NCI-H1105 (cell line): ENCODE measurements at regions not wholly inside any gene's neighbourhood (a gene's known extent, or its start where the extent isn't known, plus 50 kb on each side); places are given as distances from the start of the nearest gene placed in this dataset.
"Not testable (repeated sequence)": the region's sequence is repeated elsewhere in the genome, so short reads cannot be mapped to it uniquely, and the experiment has no call there.

Source experiments
- DNase-seq: peaks from one replicate; lab custom pipeline; 2025; lab: John Stamatoyannopoulos, UW

- no peak for DNase-seq
Observed at GRCh38 chr1:157460381-157460780, 91.9 kb downstream of the FCRL5 start.

DNA sequence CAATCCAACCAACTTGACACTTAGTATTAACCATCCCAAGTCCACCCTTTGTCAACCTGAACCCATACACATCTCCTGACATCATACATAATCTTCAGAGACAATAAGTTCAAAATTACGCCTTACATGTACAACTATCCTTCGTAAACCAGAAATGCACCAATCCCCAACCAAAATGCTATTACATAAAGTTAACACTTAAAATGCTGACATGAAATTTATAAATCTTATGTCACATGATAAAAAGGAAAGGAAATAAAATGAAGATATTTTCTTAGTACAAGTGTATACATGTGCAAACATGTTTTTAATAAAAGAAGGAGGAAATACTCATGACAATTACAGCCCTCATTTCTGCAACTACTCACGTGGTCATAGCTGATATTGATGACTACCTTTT, 95.0 kb downstream of the FCRL5 start:
- no peak for DNase-seq

GRCh38 chr1:157455318-157455717, 97.0 kb downstream of the FCRL5 start:
- no peak for DNase-seq

DNA sequence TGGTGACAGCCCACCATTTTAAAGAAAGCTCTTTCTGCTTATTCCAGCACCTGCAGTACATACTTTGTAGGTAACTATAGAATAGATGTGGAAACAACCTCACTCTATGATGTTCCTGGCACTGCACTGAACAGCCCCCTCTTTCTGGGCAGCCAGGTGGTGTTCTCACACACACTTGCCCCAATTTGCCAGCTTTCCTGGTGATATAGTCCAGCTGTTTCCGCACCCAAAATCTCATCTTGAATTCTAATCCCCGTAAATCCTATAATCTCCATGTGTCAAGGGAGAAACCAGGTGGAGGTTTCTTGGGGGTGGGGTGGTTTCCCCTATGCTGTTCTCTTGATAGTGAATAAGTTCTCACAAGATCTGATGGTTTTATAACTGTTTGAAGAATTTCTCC, 102.2 kb downstream of the FCRL5 start:
- DNase-seq: no peak

- DNase-seq: no peak
Observed at GRCh38 chr1:157448636-157449035, 103.7 kb downstream of the FCRL5 start.

DNA sequence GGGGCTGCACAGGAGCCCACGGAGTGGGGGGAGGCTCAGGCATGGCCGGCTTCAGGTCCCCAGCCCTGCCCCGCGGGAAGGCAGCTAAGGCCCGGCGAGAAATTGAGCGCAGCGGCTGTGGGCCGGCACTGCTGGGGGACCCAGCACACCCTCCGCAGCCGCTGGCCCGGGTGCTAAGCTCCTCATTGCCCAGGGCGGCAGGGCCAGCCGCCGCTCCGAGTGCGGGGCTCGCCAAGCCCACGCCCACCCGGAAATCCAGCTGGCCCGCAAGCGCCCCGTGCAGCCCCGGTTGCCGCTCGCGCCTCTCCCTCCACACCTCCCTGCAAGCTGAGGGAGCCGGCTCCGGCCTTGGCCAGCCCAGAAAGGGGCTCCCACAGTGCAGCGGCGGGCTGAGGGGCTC, 106.0 kb downstream of the FCRL5 start:
- DNase-seq: not testable (repeated sequence)

DNA sequence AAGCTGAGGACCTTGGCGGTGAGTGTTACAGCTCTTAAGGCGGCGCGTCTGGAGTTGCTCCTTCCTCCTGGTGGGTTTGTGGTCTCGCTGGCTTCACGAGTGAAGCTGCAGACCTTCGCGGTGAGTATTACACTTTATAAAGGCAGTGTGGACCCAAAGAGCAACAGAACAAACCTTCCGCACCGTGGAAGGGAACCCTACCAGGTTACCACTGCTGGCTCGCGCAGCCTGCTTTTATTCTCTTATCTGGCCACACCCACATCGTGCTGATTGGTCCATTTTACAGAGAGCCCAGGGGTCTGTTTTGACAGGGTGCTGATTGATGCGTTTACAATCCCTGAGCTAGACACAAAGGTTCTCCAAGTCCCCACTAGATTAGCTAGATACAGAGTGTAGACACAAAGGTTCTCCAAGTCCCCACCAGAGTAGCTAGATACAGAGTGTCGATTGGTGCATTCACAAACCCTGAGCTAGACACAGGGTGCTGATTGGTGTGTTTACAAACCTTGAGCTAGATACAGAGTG, 106.6 kb downstream of the FCRL5 start:
- not testable (repeated sequence) for DNase-seq

- no peak for DNase-seq
Observed at GRCh38 chr1:157442065-157442464, 110.2 kb downstream of the FCRL5 start.

DNA sequence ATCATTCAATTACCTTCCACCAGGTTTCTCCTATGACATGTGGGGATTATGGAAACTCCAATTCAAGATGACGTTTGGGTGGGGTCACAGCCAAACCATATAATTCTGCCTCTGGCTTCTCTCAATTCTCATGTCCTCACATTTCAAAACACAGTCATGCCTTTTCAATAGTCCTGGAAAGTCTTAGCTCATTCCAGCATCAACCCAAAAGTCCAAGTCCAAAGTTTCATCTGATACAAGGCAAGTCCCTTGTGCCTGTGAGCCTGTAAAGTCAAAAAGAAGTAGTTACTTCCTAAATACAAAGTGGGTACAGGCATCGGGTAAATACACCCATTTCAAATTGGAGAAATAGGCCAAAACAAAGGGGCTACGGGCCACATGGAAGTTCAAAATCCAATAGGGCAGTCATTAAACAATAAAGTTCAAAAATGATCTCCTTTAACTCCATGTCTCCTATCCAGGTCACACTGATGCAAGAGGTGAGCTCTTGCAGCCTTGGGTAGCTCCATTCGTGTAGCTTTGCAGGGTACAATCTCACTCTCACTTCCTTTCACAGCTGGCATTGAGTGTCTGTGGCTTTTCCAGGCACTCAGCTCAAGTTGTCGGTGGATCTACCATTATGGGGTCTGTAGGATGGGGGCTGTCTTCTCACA, 112.9 kb downstream of the FCRL5 start:
- DNase-seq: no peak

DNA sequence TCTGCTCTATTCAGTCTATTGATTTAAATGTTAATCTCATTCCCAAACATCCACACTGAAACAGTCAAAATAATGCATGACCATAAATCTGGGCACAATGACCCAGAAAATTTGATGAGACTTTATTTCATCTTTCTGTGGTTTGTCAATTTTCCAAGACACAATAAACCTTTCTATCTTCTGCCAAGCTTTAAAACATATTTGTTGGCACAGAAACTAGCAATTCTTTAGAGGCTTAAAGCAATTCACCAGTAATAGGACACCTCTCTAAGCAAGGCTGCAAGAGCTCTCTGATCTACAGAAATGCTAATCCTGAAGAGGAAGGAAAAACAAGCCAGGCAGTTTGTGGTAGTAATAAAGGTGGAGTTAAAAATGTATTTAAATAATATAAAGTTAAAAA, 113.7 kb downstream of the FCRL5 start:
- DNase-seq: no peak

GRCh38 chr1:157438146-157438545, 114.2 kb downstream of the FCRL5 start:
- DNase-seq: no peak

DNA sequence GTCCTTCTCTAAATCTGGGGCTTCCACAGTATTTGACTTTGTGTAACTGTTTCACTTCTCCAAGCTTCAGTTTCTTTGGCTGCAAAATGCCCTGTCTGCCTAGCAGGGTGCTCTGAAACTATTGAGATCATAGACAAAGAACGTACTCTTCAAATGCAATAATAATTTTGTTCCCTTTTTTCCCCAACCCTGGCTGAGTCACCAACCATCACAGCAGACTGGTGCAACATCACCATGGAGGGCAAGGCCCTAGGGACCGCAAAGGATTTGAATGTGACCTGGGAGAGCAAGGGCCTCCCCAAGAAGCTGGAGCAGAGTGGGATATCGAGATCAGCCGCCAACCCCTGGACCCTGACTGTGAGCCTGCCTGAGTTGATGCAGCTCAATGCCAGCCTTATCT, 115.0 kb downstream of the FCRL5 start:
- DNase-seq: no peak

- DNase-seq: no peak
Observed at GRCh38 chr1:157431751-157432150, 120.6 kb downstream of the FCRL5 start.

- DNase-seq: no peak
Observed at GRCh38 chr1:157429601-157430240, 122.6 kb downstream of the FCRL5 start.

DNA sequence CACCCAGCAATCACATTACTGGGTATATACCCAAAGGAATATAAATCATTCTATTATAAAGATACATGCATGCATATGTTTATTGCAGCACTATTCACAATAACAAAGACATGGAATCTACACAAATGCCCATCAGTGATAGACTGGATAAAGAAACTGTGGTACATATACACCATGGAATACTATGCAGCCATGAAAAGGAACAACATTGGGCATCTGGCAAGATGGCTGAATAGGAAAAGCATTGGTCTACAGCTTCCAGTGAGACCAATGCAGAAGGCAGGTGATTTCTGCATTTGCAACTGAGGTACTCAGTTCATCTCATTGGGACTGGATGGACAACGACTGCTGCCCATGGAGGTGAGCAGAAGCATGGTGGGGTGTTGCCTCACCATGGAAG, 128.6 kb downstream of the FCRL5 start:
- DNase-seq: not testable (repeated sequence)

DNA sequence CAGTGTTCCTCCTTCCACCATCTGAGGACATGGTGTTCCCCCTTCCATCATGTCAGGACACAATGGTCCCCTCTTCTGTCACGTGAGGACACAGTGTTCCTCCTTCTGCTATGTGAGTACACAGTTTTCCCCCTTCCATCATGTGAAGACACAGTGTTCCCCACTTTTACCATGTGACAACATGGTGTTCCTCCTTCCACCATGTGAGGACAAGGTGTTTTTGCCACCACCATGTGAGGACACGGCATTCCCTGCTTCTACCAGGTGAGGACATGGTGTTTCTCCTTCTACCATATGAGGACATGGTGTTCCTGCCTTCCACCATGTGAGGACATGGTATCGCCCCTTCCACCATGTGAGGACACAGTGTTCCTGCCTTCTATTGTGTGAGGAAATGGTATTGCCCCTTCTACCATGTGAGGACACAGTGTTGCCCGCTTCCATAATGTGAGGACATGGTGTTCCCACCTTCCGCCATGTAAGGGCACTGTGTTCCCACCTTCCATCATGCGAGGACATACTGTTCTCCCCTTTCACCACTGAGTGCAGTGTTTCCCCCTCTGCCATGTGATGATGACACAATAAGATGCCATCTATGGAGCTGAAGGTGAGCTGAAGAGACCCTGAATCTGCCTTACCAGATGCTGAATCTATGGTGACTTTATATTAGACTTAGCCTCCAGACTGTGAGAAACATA, 132.3 kb downstream of the FCRL5 start:
- no peak for DNase-seq

DNA sequence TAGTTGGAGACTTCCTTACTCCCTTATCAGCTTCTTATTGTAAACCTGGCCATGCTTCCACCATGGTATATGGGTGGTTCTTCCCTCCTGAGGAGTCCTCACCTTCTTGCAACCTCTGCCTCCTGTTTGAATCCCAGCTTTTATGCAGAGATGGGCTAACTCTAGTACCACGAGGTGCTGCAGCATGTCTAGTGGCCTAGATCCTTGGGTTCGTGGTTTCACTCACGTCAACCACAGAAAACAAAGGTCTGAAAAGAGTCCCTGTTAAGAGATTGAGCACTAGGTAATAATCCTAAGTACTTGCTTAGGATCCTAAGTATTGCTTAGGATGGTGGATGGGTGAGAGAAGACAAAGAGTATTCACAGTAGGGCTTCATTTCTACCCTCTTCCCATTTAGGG, 133.7 kb downstream of the FCRL5 start:
- no peak for DNase-seq

DNA sequence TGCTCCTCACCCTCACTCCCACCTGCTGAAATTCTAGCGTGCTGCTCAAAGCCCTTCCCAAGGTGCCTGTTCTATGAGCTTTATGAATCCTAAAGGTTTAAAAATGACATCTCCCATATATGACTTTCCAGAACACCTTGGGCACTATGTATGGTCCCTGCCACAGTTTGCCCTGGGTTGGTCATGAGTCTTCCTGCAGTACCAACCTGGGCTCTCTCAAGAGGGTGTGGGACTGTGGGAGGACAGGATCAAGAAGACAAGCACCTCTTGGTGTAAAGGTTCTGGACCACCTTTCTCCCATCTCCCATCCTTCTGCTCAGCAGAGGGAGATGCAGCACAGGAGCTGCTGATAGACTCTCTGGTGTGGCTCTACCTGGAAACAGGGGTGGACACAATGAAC, 134.1 kb downstream of the FCRL5 start:
- DNase-seq: no peak

DNA sequence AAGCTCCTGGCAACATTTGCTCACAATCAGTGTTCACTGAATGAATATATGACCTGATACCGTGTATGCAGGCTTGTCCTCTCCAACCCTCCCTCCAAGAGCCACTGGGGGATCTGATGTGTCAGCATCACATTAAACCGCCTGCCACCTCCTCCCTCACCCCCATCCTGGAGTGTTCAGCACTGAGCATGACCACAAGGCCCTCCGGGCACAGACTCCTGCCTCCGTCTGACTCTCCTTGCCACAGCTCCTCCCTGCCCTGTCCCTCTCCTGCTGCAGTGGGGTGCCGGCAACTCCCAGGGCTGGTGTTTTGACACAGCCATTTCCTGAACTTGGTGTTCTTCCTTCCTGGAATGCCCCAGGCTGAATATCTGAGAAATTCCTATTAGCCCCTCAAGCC, 136.7 kb downstream of the FCRL5 start:
- DNase-seq: no peak

GRCh38 chr1:157412308-157412707, 140.0 kb downstream of the FCRL5 start:
- DNase-seq: no peak

- DNase-seq: no peak
Observed at GRCh38 chr1:157411769-157412168, 140.5 kb downstream of the FCRL5 start.

DNA sequence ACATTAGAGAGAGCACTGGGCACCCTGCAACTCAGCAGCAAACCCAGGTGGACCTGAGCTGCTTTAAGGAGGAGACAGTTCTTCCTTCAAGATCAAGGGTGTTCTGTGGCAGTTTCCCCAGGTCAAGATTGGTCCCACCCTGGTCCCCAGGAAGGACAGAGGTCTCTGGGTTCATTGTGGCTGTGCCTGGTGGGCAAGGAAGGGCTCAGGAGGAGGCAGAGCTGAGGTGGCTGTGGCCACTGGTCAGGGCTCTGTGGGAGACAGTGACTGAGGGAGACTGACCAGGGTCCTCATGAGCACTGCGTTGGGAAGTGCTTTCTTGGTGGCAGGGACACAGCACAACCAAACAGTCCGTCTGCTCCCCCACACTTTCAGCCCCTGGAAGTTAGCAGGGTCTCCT, 141.3 kb downstream of the FCRL5 start:
- no peak for DNase-seq

DNA sequence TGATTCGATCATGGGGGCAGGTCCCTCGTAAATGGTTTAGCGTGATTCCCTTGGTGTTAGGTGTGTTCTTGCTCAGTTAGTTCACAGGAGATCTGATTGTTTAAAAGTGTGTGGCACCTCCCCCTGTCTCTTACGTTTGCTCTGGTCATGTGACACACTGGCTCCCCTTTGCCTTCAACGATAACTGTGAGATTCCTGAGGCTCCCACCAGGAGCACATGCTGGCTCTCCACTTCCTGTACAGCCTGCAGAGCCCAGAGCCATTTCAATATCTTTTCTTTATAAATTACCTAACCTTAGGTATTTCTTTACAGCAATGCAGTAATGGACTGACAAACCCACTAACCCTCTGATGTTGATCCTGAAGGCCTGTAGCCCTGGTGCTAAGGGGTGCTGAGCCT, 141.9 kb downstream of the FCRL5 start:
- no peak for DNase-seq
